HEK293T (cell line): ENCODE measurements at regions not wholly inside any gene's neighbourhood (a gene's known extent, or its start where the extent isn't known, plus 50 kb on each side); places are given as distances from the start of the nearest gene placed in this dataset.

ENCODE experiments used
- BHLHE40 ChIP-seq: fragments of 450-650 bp; IDR thresholded peaks from 2 replicates; pipeline ENCODE4 v1.6.1; 2016; ENCODE audit warnings: mild to moderate bottlenecking, moderate library complexity, borderline replicate concordance
- FOXA1 ChIP-seq: fragments of 450-650 bp; IDR thresholded peaks from 2 replicates; pipeline ENCODE4 v1.6.1; 2016; ENCODE audit warnings: mild to moderate bottlenecking
- FOXK2 ChIP-seq: fragments of 450-650 bp; IDR thresholded peaks from 2 replicates; pipeline ENCODE4 v1.6.1; 2016; ENCODE audit warnings: mild to moderate bottlenecking
- FOXM1 ChIP-seq: fragments of 450-650 bp; IDR thresholded peaks from 2 replicates; pipeline ENCODE4 v1.6.1; 2017; ENCODE audit warnings: mild to moderate bottlenecking, borderline replicate concordance
- LEF1 ChIP-seq: fragments of 450-650 bp; IDR thresholded peaks from 2 replicates; pipeline ENCODE4 v1.6.1; 2017; ENCODE audit warnings: mild to moderate bottlenecking, borderline replicate concordance
- NFRKB ChIP-seq: fragments of 450-650 bp; IDR thresholded peaks from 2 replicates; pipeline ENCODE4 v1.6.1; 2016; ENCODE audit warnings: mild to moderate bottlenecking, moderate library complexity
- SUZ12 ChIP-seq: fragments of 450-650 bp; IDR thresholded peaks from 2 replicates; pipeline ENCODE4 v1.6.1; 2016; ENCODE audit warnings: mild to moderate bottlenecking

GRCh38 chr6:159418997-159419396, 249.8 kb downstream of the FNDC1 start:
- TF ChIP-seq FOXM1 (no peak), BHLHE40 (no peak), FOXK2 (no peak), NFRKB (no peak), LEF1 (no peak), SUZ12 (no peak), FOXA1 (no peak)
